ENCODE measurements at regions not wholly inside any gene's neighbourhood (a gene's known extent, or its start where the extent isn't known, plus 50 kb on each side); places are given as distances from the start of the nearest gene placed in this dataset.

DNA sequence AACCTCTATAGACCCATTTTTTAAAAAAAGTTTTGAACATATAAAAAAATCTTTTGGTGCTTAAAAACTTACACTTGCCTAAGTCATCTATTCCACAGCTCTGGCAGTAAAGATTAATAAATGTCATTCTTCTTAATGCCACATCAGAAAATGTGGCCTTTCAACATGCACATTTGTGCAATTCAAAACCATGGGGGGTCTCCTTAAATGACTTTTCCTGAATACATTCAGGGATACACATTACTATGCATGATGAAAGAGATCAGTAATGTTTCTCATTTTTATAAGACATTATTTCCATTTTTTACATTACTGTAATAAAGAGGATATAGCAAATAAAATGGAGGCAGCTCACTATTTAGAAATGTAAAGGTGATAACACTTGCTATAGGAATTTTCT lies 142.3 kb downstream of the RBM43 start:
- DNase-seq (ENCODE audit: low spot score) = no peak
- no peaks in the 10 kb centered on the region for H3K27me3 Mint-ChIP-seq (ENCODE audit: low read depth)
- no peak overlapping the region for H3K27ac Mint-ChIP-seq
- H3K36me3 Mint-ChIP-seq = peaks cover 36% of the 10 kb centered on the region
- H3K4me1 Mint-ChIP-seq = peaks cover 3% of the 10 kb centered on the region
- ATAC-seq = no peak
- TF ChIP-seq, protein P1, sequence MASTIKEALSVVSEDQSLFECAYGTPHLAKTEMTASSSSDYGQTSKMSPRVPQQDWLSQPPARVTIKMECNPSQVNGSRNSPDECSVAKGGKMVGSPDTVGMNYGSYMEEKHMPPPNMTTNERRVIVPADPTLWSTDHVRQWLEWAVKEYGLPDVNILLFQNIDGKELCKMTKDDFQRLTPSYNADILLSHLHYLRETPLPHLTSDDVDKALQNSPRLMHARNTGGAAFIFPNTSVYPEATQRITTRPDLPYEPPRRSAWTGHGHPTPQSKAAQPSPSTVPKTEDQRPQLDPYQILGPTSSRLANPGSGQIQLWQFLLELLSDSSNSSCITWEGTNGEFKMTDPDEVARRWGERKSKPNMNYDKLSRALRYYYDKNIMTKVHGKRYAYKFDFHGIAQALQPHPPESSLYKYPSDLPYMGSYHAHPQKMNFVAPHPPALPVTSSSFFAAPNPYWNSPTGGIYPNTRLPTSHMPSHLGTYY (CRISPR knock-in tag; IDR thresholded peaks at IDR 0.05) = no peak
- TF ChIP-seq, protein P2, sequence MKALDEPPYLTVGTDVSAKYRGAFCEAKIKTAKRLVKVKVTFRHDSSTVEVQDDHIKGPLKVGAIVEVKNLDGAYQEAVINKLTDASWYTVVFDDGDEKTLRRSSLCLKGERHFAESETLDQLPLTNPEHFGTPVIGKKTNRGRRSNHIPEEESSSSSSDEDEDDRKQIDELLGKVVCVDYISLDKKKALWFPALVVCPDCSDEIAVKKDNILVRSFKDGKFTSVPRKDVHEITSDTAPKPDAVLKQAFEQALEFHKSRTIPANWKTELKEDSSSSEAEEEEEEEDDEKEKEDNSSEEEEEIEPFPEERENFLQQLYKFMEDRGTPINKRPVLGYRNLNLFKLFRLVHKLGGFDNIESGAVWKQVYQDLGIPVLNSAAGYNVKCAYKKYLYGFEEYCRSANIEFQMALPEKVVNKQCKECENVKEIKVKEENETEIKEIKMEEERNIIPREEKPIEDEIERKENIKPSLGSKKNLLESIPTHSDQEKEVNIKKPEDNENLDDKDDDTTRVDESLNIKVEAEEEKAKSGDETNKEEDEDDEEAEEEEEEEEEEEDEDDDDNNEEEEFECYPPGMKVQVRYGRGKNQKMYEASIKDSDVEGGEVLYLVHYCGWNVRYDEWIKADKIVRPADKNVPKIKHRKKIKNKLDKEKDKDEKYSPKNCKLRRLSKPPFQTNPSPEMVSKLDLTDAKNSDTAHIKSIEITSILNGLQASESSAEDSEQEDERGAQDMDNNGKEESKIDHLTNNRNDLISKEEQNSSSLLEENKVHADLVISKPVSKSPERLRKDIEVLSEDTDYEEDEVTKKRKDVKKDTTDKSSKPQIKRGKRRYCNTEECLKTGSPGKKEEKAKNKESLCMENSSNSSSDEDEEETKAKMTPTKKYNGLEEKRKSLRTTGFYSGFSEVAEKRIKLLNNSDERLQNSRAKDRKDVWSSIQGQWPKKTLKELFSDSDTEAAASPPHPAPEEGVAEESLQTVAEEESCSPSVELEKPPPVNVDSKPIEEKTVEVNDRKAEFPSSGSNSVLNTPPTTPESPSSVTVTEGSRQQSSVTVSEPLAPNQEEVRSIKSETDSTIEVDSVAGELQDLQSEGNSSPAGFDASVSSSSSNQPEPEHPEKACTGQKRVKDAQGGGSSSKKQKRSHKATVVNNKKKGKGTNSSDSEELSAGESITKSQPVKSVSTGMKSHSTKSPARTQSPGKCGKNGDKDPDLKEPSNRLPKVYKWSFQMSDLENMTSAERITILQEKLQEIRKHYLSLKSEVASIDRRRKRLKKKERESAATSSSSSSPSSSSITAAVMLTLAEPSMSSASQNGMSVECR (CRISPR knock-in tag; IDR thresholded peaks at IDR 0.05; ENCODE audit: borderline replicate concordance) = no peak
- TF ChIP-seq, protein P3, sequence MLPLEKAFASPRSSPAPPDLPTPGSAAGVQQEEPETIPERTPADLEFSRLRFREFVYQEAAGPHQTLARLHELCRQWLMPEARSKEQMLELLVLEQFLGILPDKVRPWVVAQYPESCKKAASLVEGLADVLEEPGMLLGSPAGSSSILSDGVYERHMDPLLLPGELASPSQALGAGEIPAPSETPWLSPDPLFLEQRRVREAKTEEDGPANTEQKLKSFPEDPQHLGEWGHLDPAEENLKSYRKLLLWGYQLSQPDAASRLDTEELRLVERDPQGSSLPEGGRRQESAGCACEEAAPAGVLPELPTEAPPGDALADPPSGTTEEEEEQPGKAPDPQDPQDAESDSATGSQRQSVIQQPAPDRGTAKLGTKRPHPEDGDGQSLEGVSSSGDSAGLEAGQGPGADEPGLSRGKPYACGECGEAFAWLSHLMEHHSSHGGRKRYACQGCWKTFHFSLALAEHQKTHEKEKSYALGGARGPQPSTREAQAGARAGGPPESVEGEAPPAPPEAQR (CRISPR knock-in tag; IDR thresholded peaks at IDR 0.05) = no peak
- no peak for TF ChIP-seq ZBTB21 (CRISPR knock-in tag; IDR thresholded peaks at IDR 0.05; ENCODE audit: borderline replicate concordance)
- TF ChIP-seq HMGA2 (CRISPR knock-in tag; IDR thresholded peaks at IDR 0.05) = no peak
- no peak for TF ChIP-seq OVOL2 (CRISPR knock-in tag; IDR thresholded peaks at IDR 0.05; ENCODE audit: borderline replicate concordance)
- TF ChIP-seq ELF4 (CRISPR knock-in tag; IDR thresholded peaks at IDR 0.05; ENCODE audit: low read depth) = no peak
- TF ChIP-seq, protein P4, sequence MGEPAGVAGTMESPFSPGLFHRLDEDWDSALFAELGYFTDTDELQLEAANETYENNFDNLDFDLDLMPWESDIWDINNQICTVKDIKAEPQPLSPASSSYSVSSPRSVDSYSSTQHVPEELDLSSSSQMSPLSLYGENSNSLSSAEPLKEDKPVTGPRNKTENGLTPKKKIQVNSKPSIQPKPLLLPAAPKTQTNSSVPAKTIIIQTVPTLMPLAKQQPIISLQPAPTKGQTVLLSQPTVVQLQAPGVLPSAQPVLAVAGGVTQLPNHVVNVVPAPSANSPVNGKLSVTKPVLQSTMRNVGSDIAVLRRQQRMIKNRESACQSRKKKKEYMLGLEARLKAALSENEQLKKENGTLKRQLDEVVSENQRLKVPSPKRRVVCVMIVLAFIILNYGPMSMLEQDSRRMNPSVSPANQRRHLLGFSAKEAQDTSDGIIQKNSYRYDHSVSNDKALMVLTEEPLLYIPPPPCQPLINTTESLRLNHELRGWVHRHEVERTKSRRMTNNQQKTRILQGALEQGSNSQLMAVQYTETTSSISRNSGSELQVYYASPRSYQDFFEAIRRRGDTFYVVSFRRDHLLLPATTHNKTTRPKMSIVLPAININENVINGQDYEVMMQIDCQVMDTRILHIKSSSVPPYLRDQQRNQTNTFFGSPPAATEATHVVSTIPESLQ (CRISPR knock-in tag; IDR thresholded peaks at IDR 0.05) = no peak
- TF ChIP-seq, protein P5, sequence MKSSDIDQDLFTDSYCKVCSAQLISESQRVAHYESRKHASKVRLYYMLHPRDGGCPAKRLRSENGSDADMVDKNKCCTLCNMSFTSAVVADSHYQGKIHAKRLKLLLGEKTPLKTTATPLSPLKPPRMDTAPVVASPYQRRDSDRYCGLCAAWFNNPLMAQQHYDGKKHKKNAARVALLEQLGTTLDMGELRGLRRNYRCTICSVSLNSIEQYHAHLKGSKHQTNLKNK (CRISPR knock-in tag; IDR thresholded peaks at IDR 0.05) = no peak
- TF ChIP-seq JUN (CRISPR knock-in tag; IDR thresholded peaks at IDR 0.05) = no peak
- TF ChIP-seq, protein P6, sequence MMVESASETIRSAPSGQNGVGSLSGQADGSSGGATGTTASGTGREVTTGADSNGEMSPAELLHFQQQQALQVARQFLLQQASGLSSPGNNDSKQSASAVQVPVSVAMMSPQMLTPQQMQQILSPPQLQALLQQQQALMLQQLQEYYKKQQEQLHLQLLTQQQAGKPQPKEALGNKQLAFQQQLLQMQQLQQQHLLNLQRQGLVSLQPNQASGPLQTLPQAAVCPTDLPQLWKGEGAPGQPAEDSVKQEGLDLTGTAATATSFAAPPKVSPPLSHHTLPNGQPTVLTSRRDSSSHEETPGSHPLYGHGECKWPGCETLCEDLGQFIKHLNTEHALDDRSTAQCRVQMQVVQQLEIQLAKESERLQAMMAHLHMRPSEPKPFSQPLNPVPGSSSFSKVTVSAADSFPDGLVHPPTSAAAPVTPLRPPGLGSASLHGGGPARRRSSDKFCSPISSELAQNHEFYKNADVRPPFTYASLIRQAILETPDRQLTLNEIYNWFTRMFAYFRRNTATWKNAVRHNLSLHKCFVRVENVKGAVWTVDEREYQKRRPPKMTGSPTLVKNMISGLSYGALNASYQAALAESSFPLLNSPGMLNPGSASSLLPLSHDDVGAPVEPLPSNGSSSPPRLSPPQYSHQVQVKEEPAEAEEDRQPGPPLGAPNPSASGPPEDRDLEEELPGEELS (CRISPR knock-in tag; IDR thresholded peaks at IDR 0.05) = no peak
- no peak overlapping the region for H3K4me3 Mint-ChIP-seq
- ChIA-PET CTCF (no interaction called here), POLR2A (no interaction called here)
- H3K9me3 Mint-ChIP-seq = peaks cover 47% of the 10 kb centered on the region

DNA sequence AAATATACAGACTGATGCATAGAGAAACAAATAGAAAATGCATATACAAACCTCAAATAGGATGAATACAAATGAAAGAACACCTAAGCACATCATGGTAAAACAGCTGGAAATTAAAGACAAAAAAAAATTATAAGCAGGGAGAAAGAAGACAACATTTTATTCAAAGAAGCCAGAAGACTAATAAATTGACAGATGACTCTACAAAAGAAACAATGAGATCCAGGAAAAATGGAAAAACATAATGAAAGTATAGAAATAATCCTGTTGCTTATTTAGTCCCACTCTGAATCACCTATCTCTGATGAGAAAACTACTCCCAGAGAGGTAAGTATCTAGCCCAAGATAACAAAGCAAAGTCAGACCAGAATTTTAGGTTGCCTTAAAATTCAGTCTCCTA lies 143.4 kb downstream of the RBM43 start:
- Mint-ChIP-seq H3K4me3 (no peak overlapping the region), H3K27me3 (ENCODE audit: low read depth) (no peaks in the 10 kb centered on the region), H3K27ac (no peak overlapping the region), H3K9me3 (peaks cover 49% of the 10 kb centered on the region), H3K4me1 (peaks cover 10% of the 10 kb centered on the region), H3K36me3 (peaks cover 36% of the 10 kb centered on the region)
- ChIA-PET POLR2A (no interaction called here), CTCF (no interaction called here)
- DNase-seq (ENCODE audit: low spot score) = no peak
- ATAC-seq = no peak
- TF ChIP-seq ZNF317 (CRISPR knock-in tag; IDR thresholded peaks at IDR 0.05; ENCODE audit: borderline replicate concordance, low read depth) = peak; percentile 86
- TF ChIP-seq, protein P2 (CRISPR knock-in tag; IDR thresholded peaks at IDR 0.05; ENCODE audit: borderline replicate concordance) = no peak

All from WTC11 (cell line).